Breast epithelium (tissue), 4 donors: ENCODE measurements at regions not wholly inside any gene's neighbourhood (a gene's known extent, or its start where the extent isn't known, plus 50 kb on each side); places are given as distances from the start of the nearest gene placed in this dataset.

ENCODE experiments used
- DNase-seq, 2 donors: peaks; one replicate each; pipeline ENCODE4 v3.0.0-alpha.2; 2019; ENCODE audit warnings: low spot score in 2 of 2
- H3K27ac ChIP-seq, 2 donors: fragments of 200-600 bp; sonication (generic) in 1 of 2; one replicate each; pipeline ENCODE4 v1.5.1; 2016 to 2019; ENCODE audit warnings: mild to moderate bottlenecking in 1 of 2
- H3K27me3 ChIP-seq, 2 donors: fragments of 200-600 bp; sonication (generic) in 1 of 2; one replicate each; pipeline versions ENCODE4 v1.5.1 to v1.6.0; 2017 to 2019; ENCODE audit warnings: control low read depth in 1 of 2, mild to moderate bottlenecking in 1 of 2
- H3K36me3 ChIP-seq: fragments of 200-600 bp; one replicate; pipeline ENCODE4 v1.5.1; 2019
- H3K4me1 ChIP-seq, 2 donors: fragments of 200-600 bp; sonication (generic); one replicate each; pipeline ENCODE4 v1.5.1; 2016 to 2019; ENCODE audit warnings: control low read depth in 1 of 2
- H3K4me3 ChIP-seq, 3 donors: fragments of 200-600 bp; sonication (generic); 1 replicate in 2 of 3; 2 replicates in 1 of 3; pipeline ENCODE4 v1.5.1; 2016 to 2019; ENCODE audit warnings: mild to moderate bottlenecking in 3 of 3, moderate library complexity in 2 of 3
- H3K9me3 ChIP-seq, 2 donors: fragments of 200-600 bp; sonication (generic) in 1 of 2; one replicate each; pipeline ENCODE4 v1.5.1; 2016 to 2019; ENCODE audit warnings: control low read depth in 1 of 2
- CTCF ChIP-seq, 3 donors: fragments of 450-650 bp; IDR thresholded peaks; one replicate each; pipeline ENCODE4 v1.5.1; 2016 to 2017; ENCODE audit warnings: antibody characterized with exemption in 3 of 3, mild to moderate bottlenecking in 3 of 3, moderate library complexity in 3 of 3
- POLR2A ChIP-seq: fragments of 450-650 bp; IDR thresholded peaks from one replicate; pipeline ENCODE4 v1.6.1; 2016; ENCODE audit warnings: antibody characterized with exemption, mild to moderate bottlenecking, moderate library complexity
- POLR2AphosphoS5 ChIP-seq, 3 donors: sonication (generic); formaldehyde crosslinking; IDR thresholded peaks; one replicate each; pipeline ENCODE4 v1.6.1; 2017; ENCODE audit warnings: antibody characterized with exemption in 3 of 3
- intact Hi-C: fragments of 100-400 bp; cut with DNase I; formaldehyde crosslinking; loops from one replicate; pipeline ENCODE4 v1.15.1; 2023; ENCODE audit warnings: low total_unique reads

- H3K4me3 ChIP-seq = no peak overlapping the region
- H3K4me1 ChIP-seq = no peaks in the 10 kb centered on the region
- H3K9me3 ChIP-seq = no peaks in the 10 kb centered on the region
- peaks cover 0 to 19% of the 10 kb centered on the region in 2 donors for H3K27me3 ChIP-seq
- no peaks in the 10 kb centered on the region for H3K36me3 ChIP-seq
- intact Hi-C loops = no loop called here
- no peak overlapping the region for H3K27ac ChIP-seq
- TF ChIP-seq POLR2A = no peak
- TF ChIP-seq CTCF (IDR thresholded peaks at IDR 0.05) = no peak
- DNase-seq = no peak
Observed at GRCh38 chr22:49090853-49091135, 736.9 kb downstream of the BRD1 start.

- H3K27ac ChIP-seq = no peak overlapping the region
- no peaks in the 10 kb centered on the region for H3K9me3 ChIP-seq
- no peak for TF ChIP-seq POLR2A
- TF ChIP-seq CTCF (IDR thresholded peaks at IDR 0.05) = no peak
- no peak for TF ChIP-seq POLR2AphosphoS5 (IDR thresholded peaks at IDR 0.05)
- no peak overlapping the region for H3K4me3 ChIP-seq
- H3K36me3 ChIP-seq = no peaks in the 10 kb centered on the region
- H3K4me1 ChIP-seq = no peaks in the 10 kb centered on the region
- DNase-seq = no peak
- H3K27me3 ChIP-seq = peaks cover 0 to 23% of the 10 kb centered on the region in 2 donors
- intact Hi-C loops = no loop called here
Observed at GRCh38 chr22:49090061-49090852, 737.4 kb downstream of the BRD1 start.

- Histone ChIP-seq H3K4me3 (no peak overlapping the region), H3K27me3 (peaks cover 0 to 26% of the 10 kb centered on the region in 2 donors), H3K27ac (no peak overlapping the region), H3K36me3 (no peaks in the 10 kb centered on the region), H3K9me3 (no peaks in the 10 kb centered on the region), H3K4me1 (no peaks in the 10 kb centered on the region)
- TF ChIP-seq POLR2AphosphoS5 (IDR thresholded peaks at IDR 0.05) (no peak), CTCF (IDR thresholded peaks at IDR 0.05) (no peak), POLR2A (no peak)
- no peak for DNase-seq
- intact Hi-C loops = no loop called here
Observed at GRCh38 chr22:49088801-49089791, 738.6 kb downstream of the BRD1 start.

GRCh38 chr22:49087716-49088601 is 739.7 kb downstream of the BRD1 start:
- Histone ChIP-seq H3K27ac (no peak overlapping the region), H3K4me1 (no peaks in the 10 kb centered on the region), H3K36me3 (no peaks in the 10 kb centered on the region), H3K9me3 (no peaks in the 10 kb centered on the region), H3K4me3 (no peak overlapping the region), H3K27me3 (peaks cover 0 to 26% of the 10 kb centered on the region in 2 donors)
- TF ChIP-seq POLR2A = no peak
- TF ChIP-seq POLR2AphosphoS5 (IDR thresholded peaks at IDR 0.05) = no peak
- no peak for TF ChIP-seq CTCF (IDR thresholded peaks at IDR 0.05)
- DNase-seq = no peak
- intact Hi-C loops = no loop called here
